ENCODE measurements at regions not wholly inside any gene's neighbourhood (a gene's known extent, or its start where the extent isn't known, plus 50 kb on each side); places are given as distances from the start of the nearest gene placed in this dataset.

DNA sequence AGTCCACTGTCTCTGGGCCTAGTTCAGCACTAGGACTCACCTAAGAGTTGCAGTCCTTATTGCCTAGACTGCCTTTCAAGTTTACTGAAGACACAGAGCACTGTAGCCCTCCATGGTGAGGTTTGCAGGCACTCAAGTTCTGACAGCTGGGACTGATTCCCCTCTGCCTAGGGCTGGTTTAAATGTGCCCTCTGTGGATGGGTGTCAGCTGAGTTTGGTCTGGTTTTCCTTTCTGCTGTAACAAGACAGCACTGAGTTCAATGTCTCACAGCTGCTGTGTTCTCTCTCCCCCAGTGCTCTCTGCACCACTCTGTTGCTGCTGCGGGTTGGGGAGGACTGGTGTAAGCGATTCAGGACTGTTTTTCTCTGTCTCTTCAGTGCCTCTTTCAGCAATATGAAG is 75.2 kb upstream of the C1orf21 start:
- no peak for DNase-seq (ENCODE audit: low read depth in 2 of 2)

DNA sequence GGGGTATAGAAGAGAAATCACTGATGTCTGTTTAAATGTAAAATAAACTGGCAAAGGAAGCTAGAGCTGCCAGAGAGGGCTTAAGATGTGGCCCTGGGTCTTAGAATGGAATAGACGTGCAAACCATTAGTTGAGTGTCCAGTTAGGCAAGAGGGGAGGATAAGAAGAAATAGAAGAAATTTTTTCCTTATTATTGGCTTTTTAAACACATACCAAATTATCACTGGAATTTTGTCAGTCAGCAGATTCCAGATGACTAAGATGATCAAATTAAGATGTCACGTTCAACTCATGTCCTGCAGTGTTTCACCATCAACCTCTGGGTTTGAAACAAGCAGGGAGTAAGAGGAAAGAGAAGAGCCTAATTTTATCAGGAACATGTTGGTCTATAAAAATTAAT is 71.6 kb upstream of the C1orf21 start:
- no peak for DNase-seq (ENCODE audit: low read depth in 2 of 2)

DNA sequence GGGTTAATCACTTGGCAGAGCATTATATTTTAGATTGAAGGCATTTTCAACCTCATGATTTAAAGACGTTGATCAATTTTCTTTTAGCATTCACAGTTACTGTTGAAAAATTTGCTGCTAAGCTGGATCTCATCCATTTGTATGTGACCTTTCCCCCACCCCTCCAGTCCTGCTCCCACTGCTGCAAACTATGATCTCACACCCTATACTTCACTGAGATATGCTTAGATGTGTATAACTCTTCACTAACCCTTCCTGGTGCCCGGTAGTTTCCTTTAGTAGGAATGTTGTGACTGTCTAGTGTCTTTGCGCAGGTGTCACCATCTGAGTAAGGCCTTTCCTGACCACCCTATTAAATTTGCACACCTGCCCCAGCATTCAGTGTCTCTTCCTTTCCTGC is 67.0 kb upstream of the C1orf21 start:
- no peak for DNase-seq (ENCODE audit: low read depth in 2 of 2)

DNA sequence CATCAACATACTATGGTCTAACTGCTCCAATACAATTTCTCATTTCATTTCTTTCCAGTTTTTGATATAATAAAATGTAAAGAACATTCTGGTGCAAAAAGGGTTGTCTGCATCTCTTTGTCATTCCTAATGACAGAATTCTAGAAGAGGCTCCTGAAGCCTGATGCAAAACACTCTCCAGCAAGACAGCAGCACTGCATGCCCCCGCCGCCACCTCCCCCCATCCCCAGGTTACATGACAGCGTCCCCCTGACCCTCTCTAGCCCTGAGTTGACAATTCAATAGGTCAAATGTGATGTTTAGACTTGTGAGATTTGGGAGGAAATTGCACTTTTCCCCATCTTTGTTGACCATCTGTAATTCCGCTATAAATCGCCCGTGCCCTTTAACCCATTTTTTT is 64.6 kb upstream of the C1orf21 start:
- no peak for DNase-seq (ENCODE audit: low read depth in 2 of 2)

DNA sequence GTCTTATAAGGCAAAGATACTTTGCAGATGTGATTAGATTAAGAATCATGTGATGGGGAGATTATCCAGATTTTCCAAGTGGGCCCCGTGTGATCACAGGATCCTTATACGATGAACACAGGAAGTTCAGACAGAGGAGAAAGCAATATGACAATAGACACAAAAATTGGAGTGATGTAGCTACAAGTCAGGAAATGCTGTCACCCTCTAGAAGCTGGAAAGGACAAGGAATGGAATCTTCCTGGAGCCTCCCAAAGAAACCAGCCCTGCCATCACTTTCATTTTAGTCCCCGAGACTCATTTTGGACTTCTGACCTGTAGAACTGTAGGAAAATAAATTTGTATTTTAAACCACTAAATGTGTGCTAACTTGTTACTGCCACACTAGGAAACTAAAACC is 61.9 kb upstream of the C1orf21 start:
- DNase-seq (ENCODE audit: low read depth in 2 of 2) = no peak

DNA sequence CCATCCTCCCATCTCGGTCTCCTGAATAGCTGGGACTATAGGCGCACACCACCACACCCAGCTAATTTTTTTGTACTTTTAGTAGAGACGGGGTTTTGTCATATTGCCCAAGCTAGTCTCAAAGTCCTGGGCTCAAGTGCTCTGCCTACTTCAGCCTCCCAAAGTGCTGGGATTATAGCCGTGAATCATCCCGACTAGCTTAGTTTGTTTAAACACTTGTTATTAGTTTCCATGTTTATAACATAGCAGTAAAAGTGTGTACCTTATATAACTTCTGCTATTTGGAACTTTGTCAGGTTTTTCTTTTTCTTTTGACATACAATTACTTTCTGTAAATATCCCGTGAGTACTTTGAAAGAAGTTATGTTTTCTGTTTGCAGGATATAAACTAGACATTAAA is 60.6 kb upstream of the C1orf21 start:
- no peak for DNase-seq (ENCODE audit: low read depth in 2 of 2)

DNA sequence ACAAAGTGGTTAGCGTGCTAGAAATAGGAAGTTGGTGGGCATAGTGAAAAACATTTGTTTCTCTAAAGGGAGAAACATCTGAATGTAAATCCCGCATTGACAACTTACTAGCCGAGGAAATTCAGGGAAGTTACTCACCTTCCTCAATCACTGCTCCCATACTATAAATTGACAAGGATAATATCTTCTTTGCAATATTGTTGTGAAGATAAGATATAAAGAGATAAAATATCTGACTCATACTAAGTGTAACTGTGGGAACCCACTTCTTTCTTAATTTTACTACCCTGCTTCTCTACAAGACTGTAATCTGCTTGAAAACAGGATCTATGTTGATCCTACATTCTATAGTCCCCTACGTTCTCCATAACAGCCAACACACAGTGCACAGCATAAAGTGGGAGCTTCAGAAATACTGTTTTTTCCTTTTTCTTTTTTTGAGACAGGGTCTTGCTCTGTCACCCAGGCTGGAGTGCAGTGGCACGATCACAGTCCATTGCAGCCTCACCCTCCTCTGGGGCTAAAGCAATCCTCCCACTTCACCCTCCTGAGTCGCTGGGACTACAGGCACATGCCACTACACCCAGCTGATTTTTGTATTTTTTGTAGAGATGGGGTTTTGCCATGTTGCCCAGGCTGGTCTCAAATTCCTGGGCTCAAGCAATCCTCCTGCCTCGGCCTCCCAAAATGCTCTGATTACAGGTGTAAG is 57.4 kb upstream of the C1orf21 start:
- no peak for DNase-seq (ENCODE audit: low read depth in 2 of 2)

DNA sequence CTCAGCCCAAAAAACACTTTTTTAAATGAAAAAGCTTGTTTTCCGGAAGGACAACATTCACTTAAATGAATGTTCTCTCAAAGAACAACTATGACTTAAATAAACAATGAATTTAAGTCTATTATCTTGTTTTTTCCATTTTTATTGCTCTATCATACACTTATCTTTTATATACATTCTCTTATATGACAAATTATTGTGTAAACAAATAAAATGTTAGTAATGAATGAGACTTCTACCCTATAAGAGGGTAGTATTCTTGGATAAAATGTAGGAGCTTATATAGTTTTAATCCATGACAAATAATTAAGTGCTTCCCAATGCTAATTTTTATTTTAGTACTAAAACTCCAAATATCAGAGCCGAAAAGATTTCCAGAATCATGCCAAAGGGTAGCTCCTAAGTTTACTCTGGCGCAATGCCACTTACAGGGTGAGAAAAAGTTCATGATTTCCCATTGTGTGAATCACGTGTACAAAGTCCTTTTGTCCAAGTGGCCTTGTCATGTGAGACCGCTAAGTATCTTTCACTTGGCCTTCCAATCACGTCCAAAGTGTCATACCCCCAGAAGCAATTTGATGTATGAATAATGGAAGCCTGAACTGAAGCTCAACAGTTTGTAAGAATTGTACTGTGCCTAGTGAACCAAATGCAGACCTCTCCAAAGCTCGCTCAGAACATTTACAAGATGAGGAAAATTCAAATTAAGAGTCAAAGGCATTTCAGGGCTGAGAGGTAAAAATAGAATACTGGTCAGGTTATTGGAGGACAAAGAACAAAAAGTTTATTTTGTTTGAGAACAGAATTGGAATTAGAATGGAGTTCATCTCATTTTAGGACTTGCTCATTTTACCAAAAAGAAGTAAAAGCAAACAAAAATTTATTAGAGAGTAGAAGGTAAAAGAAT is 56.6 kb upstream of the C1orf21 start:
- no peak for DNase-seq (ENCODE audit: low read depth in 2 of 2)

DNA sequence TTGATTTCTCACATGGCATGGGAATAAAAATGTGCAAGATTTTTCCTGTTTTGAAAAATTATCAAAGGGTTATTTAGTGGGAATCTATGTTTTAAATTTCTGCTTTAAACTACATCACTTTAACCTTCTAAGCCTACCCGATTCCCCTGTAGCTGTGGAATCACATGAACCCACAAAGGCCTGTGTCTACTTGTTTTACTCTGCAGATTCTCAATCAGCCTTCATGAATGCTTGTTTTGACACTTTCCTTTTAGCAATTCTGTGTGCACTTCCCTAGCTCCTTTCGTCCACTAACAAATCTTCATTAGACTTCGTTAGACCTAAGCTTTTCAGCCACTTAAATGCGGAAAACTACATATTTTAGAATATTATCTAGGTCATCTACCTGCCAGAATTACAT is 56.0 kb upstream of the C1orf21 start:
- no peak for DNase-seq (ENCODE audit: low read depth in 2 of 2)
